DND-41 (cell line): ENCODE measurements at regions not wholly inside any gene's neighbourhood (a gene's known extent, or its start where the extent isn't known, plus 50 kb on each side); places are given as distances from the start of the nearest gene placed in this dataset.

ENCODE experiments used
- CTCF ChIP-seq: IDR thresholded peaks from 2 replicates; pipeline ENCODE4 v1.5.1; 2012; ENCODE audit warnings: borderline replicate concordance, low read length, moderate library complexity, mild to moderate bottlenecking; ENCODE audit not compliant: poor library complexity, severe bottlenecking; ENCODE audit errors: extremely low read depth
- EZH2 ChIP-seq: IDR thresholded peaks from 3 replicates; pipeline ENCODE4 v1.6.1; 2012; ENCODE audit warnings: borderline replicate concordance, low read depth, mild to moderate bottlenecking, moderate library complexity, low read length, inconsistent platforms; ENCODE audit not compliant: severe bottlenecking

- TF ChIP-seq EZH2 (no peak), CTCF (no peak)
Observed at GRCh38 chr13:22121146-22121739, 450.4 kb downstream of the FGF9 start.
